PC-9 (cell line): ENCODE measurements at regions not wholly inside any gene's neighbourhood (a gene's known extent, or its start where the extent isn't known, plus 50 kb on each side); places are given as distances from the start of the nearest gene placed in this dataset.

Experiments
- EZH2 ChIP-seq: fragments of 200-600 bp; sonication (generic); IDR thresholded peaks from 2 replicates; pipeline ENCODE4 v1.8.0; 2017; ENCODE audit warnings: antibody characterized with exemption, low read depth
- TF ChIP-seq, protein P1 (sequence below): fragments of 200-600 bp; sonication (generic); conservative IDR thresholded peaks from 2 replicates; pipeline ENCODE4 v1.6.1; 2017; ENCODE audit warnings: mixed run types, antibody characterized with exemption, mild to moderate bottlenecking, moderate library complexity

DNA sequence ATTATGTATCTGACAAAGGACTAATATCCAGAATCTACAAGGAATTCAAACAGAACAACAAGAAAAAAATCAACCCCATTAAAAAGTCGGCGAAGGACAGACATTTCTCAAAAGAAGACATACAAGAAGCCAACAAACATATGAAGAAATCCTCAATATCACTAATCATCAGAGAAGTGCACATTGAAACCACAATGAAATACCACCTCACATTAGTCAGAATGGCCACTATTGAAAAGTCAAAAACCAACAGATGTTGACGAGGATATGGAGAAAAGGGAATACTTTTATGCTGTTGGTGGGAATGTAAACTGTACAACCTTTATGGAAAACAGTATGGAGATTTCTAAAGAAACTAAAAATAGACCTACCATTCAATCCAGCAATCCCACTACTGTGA is 233.1 kb upstream of the PLSCR5 start:
- TF ChIP-seq, protein P1, sequence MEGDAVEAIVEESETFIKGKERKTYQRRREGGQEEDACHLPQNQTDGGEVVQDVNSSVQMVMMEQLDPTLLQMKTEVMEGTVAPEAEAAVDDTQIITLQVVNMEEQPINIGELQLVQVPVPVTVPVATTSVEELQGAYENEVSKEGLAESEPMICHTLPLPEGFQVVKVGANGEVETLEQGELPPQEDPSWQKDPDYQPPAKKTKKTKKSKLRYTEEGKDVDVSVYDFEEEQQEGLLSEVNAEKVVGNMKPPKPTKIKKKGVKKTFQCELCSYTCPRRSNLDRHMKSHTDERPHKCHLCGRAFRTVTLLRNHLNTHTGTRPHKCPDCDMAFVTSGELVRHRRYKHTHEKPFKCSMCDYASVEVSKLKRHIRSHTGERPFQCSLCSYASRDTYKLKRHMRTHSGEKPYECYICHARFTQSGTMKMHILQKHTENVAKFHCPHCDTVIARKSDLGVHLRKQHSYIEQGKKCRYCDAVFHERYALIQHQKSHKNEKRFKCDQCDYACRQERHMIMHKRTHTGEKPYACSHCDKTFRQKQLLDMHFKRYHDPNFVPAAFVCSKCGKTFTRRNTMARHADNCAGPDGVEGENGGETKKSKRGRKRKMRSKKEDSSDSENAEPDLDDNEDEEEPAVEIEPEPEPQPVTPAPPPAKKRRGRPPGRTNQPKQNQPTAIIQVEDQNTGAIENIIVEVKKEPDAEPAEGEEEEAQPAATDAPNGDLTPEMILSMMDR = no peak
- TF ChIP-seq EZH2 = no peak
